DND-41 (cell line): ENCODE measurements at regions not wholly inside any gene's neighbourhood (a gene's known extent, or its start where the extent isn't known, plus 50 kb on each side); places are given as distances from the start of the nearest gene placed in this dataset.

Experiments
- ATAC-seq: fragments of 200-7000 bp; cut with Tn5 transposase; 3 replicates; pipeline ENCODE4 v1.9.1; 2021; ENCODE audit warnings: low read depth; ENCODE audit not compliant: insufficient read depth
- DNase-seq: peaks from one replicate; pipeline ENCODE4 v3.0.0-alpha.2; 2020
- H2AFZ ChIP-seq: 2 replicates; pipeline ENCODE4 v1.6.0; 2012; ENCODE audit warnings: low read depth, low read length
- H3K27ac ChIP-seq: 2 replicates; pipeline ENCODE4 v1.5.1; 2012; ENCODE audit warnings: low read length, inconsistent platforms
- H3K27me3 ChIP-seq: fragments of 200-600 bp; sonication (generic); 2 replicates; pipeline ENCODE4 v1.6.0; 2012; ENCODE audit warnings: low read length, mild to moderate bottlenecking, inconsistent platforms; ENCODE audit not compliant: insufficient read depth, poor library complexity
- H3K36me3 ChIP-seq: 2 replicates; pipeline ENCODE4 v1.5.1; 2012; ENCODE audit warnings: low read length, inconsistent platforms; ENCODE audit not compliant: insufficient read depth
- H3K4me1 ChIP-seq: 2 replicates; pipeline ENCODE4 v1.5.1; 2012; ENCODE audit warnings: mild to moderate bottlenecking, low read length; ENCODE audit not compliant: insufficient read depth
- H3K4me2 ChIP-seq: 2 replicates; pipeline ENCODE4 v1.6.0; 2012; ENCODE audit warnings: mild to moderate bottlenecking, moderate library complexity, low read length, inconsistent platforms; ENCODE audit not compliant: insufficient read depth
- H3K4me3 ChIP-seq, 2 experiments: fragments of 200-600 bp in 1 of 2; shearing (Covaris generic) in 1 of 2; 2 replicates each; pipeline ENCODE4 v1.5.1; 2012 to 2016; ENCODE audit warnings: inconsistent platforms in 2 of 2, low read length in 2 of 2, mild to moderate bottlenecking in 2 of 2, low read depth in 1 of 2, moderate library complexity in 1 of 2
- H3K79me2 ChIP-seq: 2 replicates; pipeline ENCODE4 v1.6.0; 2012; ENCODE audit warnings: low read length, inconsistent platforms; ENCODE audit not compliant: insufficient read depth
- H3K9ac ChIP-seq: 2 replicates; pipeline ENCODE4 v1.6.0; 2012; ENCODE audit warnings: low read depth, mild to moderate bottlenecking, inconsistent platforms, low read length, moderate library complexity
- H3K9me3 ChIP-seq: 2 replicates; pipeline ENCODE4 v1.5.1; 2012; ENCODE audit warnings: low read length, moderate library complexity, mild to moderate bottlenecking, inconsistent platforms; ENCODE audit not compliant: insufficient read depth, severe bottlenecking
- H4K20me1 ChIP-seq: 2 replicates; pipeline ENCODE4 v1.6.0; 2012; ENCODE audit warnings: low read length; ENCODE audit not compliant: insufficient read depth
- EZH2 ChIP-seq: IDR thresholded peaks from 3 replicates; pipeline ENCODE4 v1.6.1; 2012; ENCODE audit warnings: borderline replicate concordance, low read depth, mild to moderate bottlenecking, moderate library complexity, low read length, inconsistent platforms; ENCODE audit not compliant: severe bottlenecking
- TF ChIP-seq, protein P1 (sequence below): IDR thresholded peaks from 2 replicates; pipeline ENCODE4 v1.5.1; 2012; ENCODE audit warnings: borderline replicate concordance, low read length, moderate library complexity, mild to moderate bottlenecking; ENCODE audit not compliant: poor library complexity, severe bottlenecking; ENCODE audit errors: extremely low read depth

GRCh38 chr14:63793376-63793775, 59.4 kb upstream of the SYNE2 start:
- H3K27me3 ChIP-seq: no peaks in the 10 kb centered on the region
- no peaks in the 10 kb centered on the region for H3K79me2 ChIP-seq
- H4K20me1 ChIP-seq: no peaks in the 10 kb centered on the region
- H3K9me3 ChIP-seq: no peaks in the 10 kb centered on the region
- H3K4me1 ChIP-seq: no peaks in the 10 kb centered on the region
- no peaks in the 10 kb centered on the region for H3K36me3 ChIP-seq
- DNase-seq: no peak
- H3K4me2 ChIP-seq: no peak overlapping the region
- no peak for ATAC-seq
- no peak overlapping the region for H3K4me3 ChIP-seq
- H2AFZ ChIP-seq: no peak overlapping the region
- no peak overlapping the region for H3K9ac ChIP-seq
- TF ChIP-seq, protein P1, sequence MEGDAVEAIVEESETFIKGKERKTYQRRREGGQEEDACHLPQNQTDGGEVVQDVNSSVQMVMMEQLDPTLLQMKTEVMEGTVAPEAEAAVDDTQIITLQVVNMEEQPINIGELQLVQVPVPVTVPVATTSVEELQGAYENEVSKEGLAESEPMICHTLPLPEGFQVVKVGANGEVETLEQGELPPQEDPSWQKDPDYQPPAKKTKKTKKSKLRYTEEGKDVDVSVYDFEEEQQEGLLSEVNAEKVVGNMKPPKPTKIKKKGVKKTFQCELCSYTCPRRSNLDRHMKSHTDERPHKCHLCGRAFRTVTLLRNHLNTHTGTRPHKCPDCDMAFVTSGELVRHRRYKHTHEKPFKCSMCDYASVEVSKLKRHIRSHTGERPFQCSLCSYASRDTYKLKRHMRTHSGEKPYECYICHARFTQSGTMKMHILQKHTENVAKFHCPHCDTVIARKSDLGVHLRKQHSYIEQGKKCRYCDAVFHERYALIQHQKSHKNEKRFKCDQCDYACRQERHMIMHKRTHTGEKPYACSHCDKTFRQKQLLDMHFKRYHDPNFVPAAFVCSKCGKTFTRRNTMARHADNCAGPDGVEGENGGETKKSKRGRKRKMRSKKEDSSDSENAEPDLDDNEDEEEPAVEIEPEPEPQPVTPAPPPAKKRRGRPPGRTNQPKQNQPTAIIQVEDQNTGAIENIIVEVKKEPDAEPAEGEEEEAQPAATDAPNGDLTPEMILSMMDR: no peak
- no peak for TF ChIP-seq EZH2
- no peak overlapping the region for H3K27ac ChIP-seq

DNA sequence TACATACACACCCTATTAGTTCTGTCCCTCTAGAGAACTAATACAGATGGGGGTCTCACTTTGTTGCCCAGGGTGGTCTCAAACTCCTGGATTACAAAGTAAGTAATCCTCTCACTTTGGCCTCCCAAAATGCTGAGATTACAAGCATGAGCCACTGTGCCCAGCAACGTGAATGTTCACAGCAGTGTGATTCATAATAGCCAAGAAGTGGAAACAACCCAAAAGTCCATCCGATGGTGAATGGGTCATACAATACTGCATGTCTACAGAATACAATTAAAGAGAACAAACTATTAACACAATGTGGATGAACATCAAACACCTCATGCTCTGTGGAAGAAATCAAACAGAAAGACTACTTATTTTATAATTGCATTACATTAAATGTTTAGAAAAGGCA, 57.3 kb upstream of the SYNE2 start:
- ATAC-seq: no peak
- no peak overlapping the region for H2AFZ ChIP-seq

GRCh38 chr14:63800083-63800482, 52.7 kb upstream of the SYNE2 start:
- Histone ChIP-seq H3K4me3 (no peak overlapping the region), H4K20me1 (no peaks in the 10 kb centered on the region), H3K9ac (no peak overlapping the region), H3K79me2 (no peaks in the 10 kb centered on the region), H2AFZ (no peak overlapping the region), H3K4me2 (peak overlapping the region; percentile 44), H3K9me3 (no peaks in the 10 kb centered on the region), H3K27me3 (no peaks in the 10 kb centered on the region), H3K36me3 (no peaks in the 10 kb centered on the region), H3K4me1 (peaks cover 8% of the 10 kb centered on the region; the same call in 1 of the 2 replicates), H3K27ac (no peak overlapping the region)
- ATAC-seq: no peak
- DNase-seq: no peak
- no peak for TF ChIP-seq EZH2
- TF ChIP-seq, protein P1: no peak

More for the DNA sequence above, 57.3 kb upstream of the SYNE2 start:
- H3K9me3 ChIP-seq: no peaks in the 10 kb centered on the region
- H3K27ac ChIP-seq: no peak overlapping the region
- no peak for DNase-seq
- peaks cover 8% of the 10 kb centered on the region; the same call in 1 of the 2 replicates for H3K4me1 ChIP-seq
- H3K79me2 ChIP-seq: no peaks in the 10 kb centered on the region
- H3K4me2 ChIP-seq: no peak overlapping the region
- no peak overlapping the region for H3K9ac ChIP-seq
- H3K27me3 ChIP-seq: no peaks in the 10 kb centered on the region
- no peaks in the 10 kb centered on the region for H3K36me3 ChIP-seq
- TF ChIP-seq, protein P1: no peak
- no peak for TF ChIP-seq EZH2
- no peak overlapping the region for H3K4me3 ChIP-seq
- H4K20me1 ChIP-seq: no peaks in the 10 kb centered on the region
